ENCODE measurements at regions not wholly inside any gene's neighbourhood (a gene's known extent, or its start where the extent isn't known, plus 50 kb on each side); places are given as distances from the start of the nearest gene placed in this dataset.
A peak's percentile ranks its signal among the peaks of the same experiment; 100 is the strongest.

GRCh38 chr11:81717695-81718094 is 1016.0 kb downstream of the FAM181B start:
- H3K27ac Mint-ChIP-seq: no peak overlapping the region
- no peak for DNase-seq
- no peaks in the 10 kb centered on the region for H3K36me3 Mint-ChIP-seq
- H3K27me3 Mint-ChIP-seq: no peaks in the 10 kb centered on the region
- H3K4me3 Mint-ChIP-seq: no peak overlapping the region
- H3K9me3 Mint-ChIP-seq: no peaks in the 10 kb centered on the region
- no peak for ATAC-seq (replicated peaks)
- H3K4me1 Mint-ChIP-seq: no peaks in the 10 kb centered on the region

GRCh38 chr11:81707881-81708280 is 1025.8 kb downstream of the FAM181B start:
- no peak for DNase-seq
- no peaks in the 10 kb centered on the region for H3K36me3 Mint-ChIP-seq
- H3K27ac Mint-ChIP-seq: no peak overlapping the region
- no peaks in the 10 kb centered on the region for H3K27me3 Mint-ChIP-seq
- H3K4me3 Mint-ChIP-seq: no peak overlapping the region
- no peaks in the 10 kb centered on the region for H3K4me1 Mint-ChIP-seq
- no peak for ATAC-seq (replicated peaks)
- H3K9me3 Mint-ChIP-seq: no peaks in the 10 kb centered on the region

GRCh38 chr11:81705283-81705682 is 1028.4 kb downstream of the FAM181B start:
- H3K4me3 Mint-ChIP-seq: no peak overlapping the region
- ATAC-seq (replicated peaks): no peak

GRCh38 chr11:81700076-81700475 is 1033.6 kb downstream of the FAM181B start:
- Mint-ChIP-seq H3K4me1 (no peaks in the 10 kb centered on the region), H3K4me3 (no peak overlapping the region), H3K36me3 (no peaks in the 10 kb centered on the region), H3K27ac (no peak overlapping the region), H3K27me3 (no peaks in the 10 kb centered on the region), H3K9me3 (peaks cover 18 to 25% of the 10 kb centered on the region in 2 donors)
- ATAC-seq (replicated peaks) (no peak), DNase-seq (no peak)

More at GRCh38 chr11:81705283-81705682, 1028.4 kb downstream of the FAM181B start:
- Mint-ChIP-seq H3K4me1 (no peaks in the 10 kb centered on the region), H3K9me3 (peaks cover 7 to 13% of the 10 kb centered on the region in 2 donors), H3K27me3 (no peaks in the 10 kb centered on the region), H3K27ac (no peak overlapping the region), H3K36me3 (no peaks in the 10 kb centered on the region)
- DNase-seq: no peak

GRCh38 chr11:81687057-81687456 is 1046.6 kb downstream of the FAM181B start:
- no peaks in the 10 kb centered on the region for H3K36me3 Mint-ChIP-seq

GRCh38 chr11:81674211-81674610 is 1059.5 kb downstream of the FAM181B start:
- Mint-ChIP-seq H3K27me3 (no peaks in the 10 kb centered on the region), H3K4me1 (no peaks in the 10 kb centered on the region), H3K4me3 (no peak overlapping the region), H3K27ac (no peak overlapping the region), H3K9me3 (peaks cover 3 to 7% of the 10 kb centered on the region in 2 donors), H3K36me3 (no peaks in the 10 kb centered on the region)
- no peak for DNase-seq
- peak in 1 of 2 donors; percentile 31 for ATAC-seq (replicated peaks)

More at GRCh38 chr11:81687057-81687456, 1046.6 kb downstream of the FAM181B start:
- H3K9me3 Mint-ChIP-seq: no peaks in the 10 kb centered on the region
- no peak overlapping the region for H3K4me3 Mint-ChIP-seq
- DNase-seq: no peak
- no peak for ATAC-seq (replicated peaks)
- no peaks in the 10 kb centered on the region for H3K27me3 Mint-ChIP-seq
- no peak overlapping the region for H3K27ac Mint-ChIP-seq
- no peaks in the 10 kb centered on the region for H3K4me1 Mint-ChIP-seq

GRCh38 chr11:81673001-81673400 is 1060.7 kb downstream of the FAM181B start:
- ATAC-seq (replicated peaks) (no peak), DNase-seq (no peak)
- H3K9me3 Mint-ChIP-seq: peaks cover 3% of the 10 kb centered on the region in 2 donors
- H3K27me3 Mint-ChIP-seq: no peaks in the 10 kb centered on the region
- no peak overlapping the region for H3K4me3 Mint-ChIP-seq
- H3K36me3 Mint-ChIP-seq: no peaks in the 10 kb centered on the region
- no peaks in the 10 kb centered on the region for H3K4me1 Mint-ChIP-seq
- no peak overlapping the region for H3K27ac Mint-ChIP-seq

GRCh38 chr11:81669935-81670543 is 1063.6 kb downstream of the FAM181B start:
- Mint-ChIP-seq H3K9me3 (no peaks in the 10 kb centered on the region), H3K4me1 (no peaks in the 10 kb centered on the region), H3K27me3 (no peaks in the 10 kb centered on the region), H3K36me3 (no peaks in the 10 kb centered on the region), H3K4me3 (no peak overlapping the region), H3K27ac (no peak overlapping the region)
- DNase-seq (no peak), ATAC-seq (replicated peaks) (no peak)

GRCh38 chr11:81658722-81659121 is 1074.9 kb downstream of the FAM181B start:
- Mint-ChIP-seq H3K4me1 (no peaks in the 10 kb centered on the region), H3K36me3 (peaks cover 0 to 2% of the 10 kb centered on the region in 2 donors), H3K27me3 (peaks cover 4 to 5% of the 10 kb centered on the region in 2 donors), H3K4me3 (no peak overlapping the region), H3K27ac (no peak overlapping the region), H3K9me3 (peaks cover 10 to 16% of the 10 kb centered on the region in 2 donors)
- DNase-seq (no peak), ATAC-seq (replicated peaks) (peak; percentile 46 to 58)

GRCh38 chr11:81655351-81655750 is 1078.3 kb downstream of the FAM181B start:
- peaks cover 0 to 2% of the 10 kb centered on the region in 2 donors for H3K36me3 Mint-ChIP-seq
- H3K4me3 Mint-ChIP-seq: no peak overlapping the region
- H3K4me1 Mint-ChIP-seq: no peaks in the 10 kb centered on the region
- peaks cover 4 to 5% of the 10 kb centered on the region in 2 donors for H3K27me3 Mint-ChIP-seq
- ATAC-seq (replicated peaks) (no peak), DNase-seq (no peak)
- H3K27ac Mint-ChIP-seq: no peak overlapping the region
- H3K9me3 Mint-ChIP-seq: peaks cover 7 to 16% of the 10 kb centered on the region in 2 donors

- no peak overlapping the region for H3K4me3 Mint-ChIP-seq
- no peak for DNase-seq
- peaks cover 0 to 5% of the 10 kb centered on the region in 2 donors for H3K27me3 Mint-ChIP-seq
- H3K9me3 Mint-ChIP-seq: no peaks in the 10 kb centered on the region
- peaks cover 0 to 5% of the 10 kb centered on the region in 2 donors for H3K4me1 Mint-ChIP-seq
- no peak for ATAC-seq (replicated peaks)
- H3K27ac Mint-ChIP-seq: no peak overlapping the region
- no peaks in the 10 kb centered on the region for H3K36me3 Mint-ChIP-seq
Measured at GRCh38 chr11:81647374-81647773, 1086.3 kb downstream of the FAM181B start.

GRCh38 chr11:81644239-81644840 is 1089.3 kb downstream of the FAM181B start:
- no peaks in the 10 kb centered on the region for H3K36me3 Mint-ChIP-seq
- H3K4me3 Mint-ChIP-seq: no peak overlapping the region
- H3K4me1 Mint-ChIP-seq: peaks cover 0 to 5% of the 10 kb centered on the region in 2 donors
- no peak for DNase-seq
- no peaks in the 10 kb centered on the region for H3K9me3 Mint-ChIP-seq
- H3K27me3 Mint-ChIP-seq: peaks cover 0 to 5% of the 10 kb centered on the region in 2 donors
- no peak overlapping the region for H3K27ac Mint-ChIP-seq
- peak; percentile 78 to 82 for ATAC-seq (replicated peaks)

GRCh38 chr11:81634483-81634882 is 1099.2 kb downstream of the FAM181B start:
- no peaks in the 10 kb centered on the region for H3K4me1 Mint-ChIP-seq
- no peaks in the 10 kb centered on the region for H3K27me3 Mint-ChIP-seq
- DNase-seq: no peak
- no peaks in the 10 kb centered on the region for H3K36me3 Mint-ChIP-seq
- H3K27ac Mint-ChIP-seq: no peak overlapping the region
- ATAC-seq (replicated peaks): no peak
- no peak overlapping the region for H3K4me3 Mint-ChIP-seq
- H3K9me3 Mint-ChIP-seq: peaks cover 0 to 2% of the 10 kb centered on the region in 2 donors

GRCh38 chr11:81602508-81602907 is 1131.2 kb downstream of the FAM181B start:
- ATAC-seq (replicated peaks) (no peak), DNase-seq (no peak)
- Mint-ChIP-seq H3K4me1 (no peaks in the 10 kb centered on the region), H3K36me3 (no peaks in the 10 kb centered on the region), H3K27me3 (no peaks in the 10 kb centered on the region), H3K9me3 (peaks cover 0 to 8% of the 10 kb centered on the region in 2 donors), H3K4me3 (no peak overlapping the region), H3K27ac (no peak overlapping the region)

GRCh38 chr11:81596704-81597103 is 1137.0 kb downstream of the FAM181B start:
- Mint-ChIP-seq H3K4me3 (no peak overlapping the region), H3K27ac (no peak overlapping the region), H3K4me1 (no peaks in the 10 kb centered on the region), H3K27me3 (no peaks in the 10 kb centered on the region), H3K9me3 (peaks cover 2 to 8% of the 10 kb centered on the region in 2 donors), H3K36me3 (no peaks in the 10 kb centered on the region)
- ATAC-seq (replicated peaks) (no peak), DNase-seq (no peak)

Data from stimulated activated naive B cell treated with anti-CD40 and anti-IgM and Interleukin-4, amounts not matched to agents 10 μg/mL and 1 μg/mL and 100 μg/mL, for 72 hours (primary cell).